ENCODE measurements at regions not wholly inside any gene's neighbourhood (a gene's known extent, or its start where the extent isn't known, plus 50 kb on each side); places are given as distances from the start of the nearest gene placed in this dataset.
"Not testable (repeated sequence)": the region's sequence is repeated elsewhere in the genome, so short reads cannot be mapped to it uniquely, and the experiment has no call there.

- DNase-seq, result no peak
Observed at GRCh38 chr15:26259581-26259980, 396.5 kb upstream of the ATP10A start.

- DNase-seq, result not testable (repeated sequence)
Observed at GRCh38 chr15:26244782-26245181, 381.7 kb upstream of the ATP10A start.

- no peak for DNase-seq
Observed at GRCh38 chr15:26243382-26243781, 380.3 kb upstream of the ATP10A start.

DNA sequence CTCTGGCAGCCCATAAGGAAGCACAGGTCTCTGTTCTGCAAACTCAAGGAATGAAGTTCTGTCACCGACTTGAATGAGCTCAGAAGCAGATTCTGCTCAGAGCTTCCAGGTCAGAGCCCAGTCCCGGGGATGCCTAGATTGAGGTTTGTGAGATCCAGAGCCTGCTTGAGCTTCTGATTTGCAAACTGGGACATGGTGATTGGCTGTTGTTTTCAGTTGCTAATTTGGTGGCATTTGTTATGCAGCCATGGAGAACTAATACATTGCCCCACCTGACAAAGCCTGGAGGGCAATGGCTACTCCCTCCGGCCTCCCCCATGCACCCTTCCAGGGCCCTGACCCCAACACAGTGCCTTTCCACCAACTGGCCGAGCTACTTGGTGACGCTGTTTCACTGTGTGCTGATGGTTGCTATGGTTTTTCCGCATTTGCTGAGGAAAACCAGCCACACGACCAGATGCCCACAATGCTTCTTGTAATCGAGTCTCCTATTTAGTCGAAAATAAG, 379.5 kb upstream of the ATP10A start:
- DNase-seq, result no peak

DNA sequence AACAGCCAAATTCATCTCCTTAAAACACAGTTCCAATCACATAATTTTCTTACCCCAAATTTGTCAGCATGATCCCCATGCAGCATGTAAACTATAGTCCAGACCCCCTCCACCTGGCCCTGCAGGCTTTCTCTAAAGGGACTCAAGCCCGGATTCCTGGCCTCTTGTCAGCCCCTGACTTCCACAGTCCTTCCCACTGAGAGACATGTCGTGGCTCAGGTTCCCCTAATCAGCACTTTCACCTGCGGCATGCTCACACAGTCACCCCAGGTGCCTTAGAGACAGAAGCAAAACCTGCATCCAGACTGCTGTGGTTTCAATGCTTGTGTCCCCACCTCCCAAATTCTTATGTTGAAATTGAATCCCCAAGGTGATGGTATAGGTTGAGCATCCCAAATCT, 372.7 kb upstream of the ATP10A start:
- DNase-seq, result no peak

DNA sequence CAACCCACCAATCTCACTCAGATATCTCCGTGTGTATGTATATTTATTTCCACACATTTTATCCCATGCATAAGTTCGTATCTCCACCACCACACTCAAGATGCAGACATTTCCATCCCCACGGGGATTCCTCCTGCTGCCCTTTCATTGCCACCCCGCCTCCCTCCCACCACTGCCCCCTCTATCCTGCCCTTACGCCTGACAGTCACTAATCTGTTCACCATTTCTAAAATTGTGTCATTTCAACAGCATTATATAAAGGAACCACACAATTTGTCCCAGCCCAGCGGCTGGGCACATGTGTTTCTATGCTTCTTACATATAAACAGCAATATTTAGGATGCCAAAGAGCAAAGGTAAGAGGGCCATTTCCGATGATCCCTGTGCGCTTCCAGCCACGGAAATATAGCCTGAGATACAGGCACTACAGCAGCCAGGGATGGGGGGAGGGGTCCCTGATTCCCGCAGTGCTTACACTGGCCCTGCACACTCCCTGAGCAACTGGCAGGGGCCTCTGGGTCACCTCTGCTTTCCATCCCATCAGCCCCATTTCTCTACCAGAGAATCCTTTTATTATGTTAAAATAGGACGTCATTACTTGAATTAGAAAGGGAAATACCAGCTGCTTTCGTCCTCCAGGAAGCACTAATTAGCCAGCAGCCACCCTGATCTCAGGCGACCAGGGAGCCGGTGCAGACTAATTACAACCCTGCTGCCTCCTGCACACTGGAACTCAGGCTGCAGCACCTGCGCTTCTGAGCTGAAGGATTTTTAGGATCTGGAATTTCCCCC, 372.0 kb upstream of the ATP10A start:
- DNase-seq, result no peak

GRCh38 chr15:26232691-26233090, 369.6 kb upstream of the ATP10A start:
- DNase-seq, result no peak

GRCh38 chr15:26231096-26231495, 368.0 kb upstream of the ATP10A start:
- no peak for DNase-seq

- no peak for DNase-seq
Observed at GRCh38 chr15:26224266-26224665, 361.1 kb upstream of the ATP10A start.

- no peak for DNase-seq
Observed at GRCh38 chr15:26223720-26224119, 360.6 kb upstream of the ATP10A start.

GRCh38 chr15:26222781-26223180, 359.7 kb upstream of the ATP10A start:
- DNase-seq, result no peak

DNA sequence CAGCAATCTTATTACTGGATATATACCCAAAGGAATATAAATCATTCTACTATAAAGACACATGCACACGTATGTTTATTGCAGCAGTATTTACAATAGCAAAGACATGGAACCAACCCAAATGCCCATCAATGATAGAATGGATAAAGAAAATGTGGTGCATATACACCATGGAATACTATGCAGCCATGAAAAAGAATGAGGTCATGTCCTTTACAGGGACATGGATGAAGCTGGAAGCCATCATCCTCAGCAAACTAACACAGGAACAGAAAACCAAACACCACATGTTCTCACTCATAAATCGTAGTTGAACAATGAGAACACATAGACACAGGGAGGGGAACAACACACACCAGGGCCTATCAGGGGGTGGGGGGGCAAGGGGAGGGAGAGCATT, 353.9 kb upstream of the ATP10A start:
- not testable (repeated sequence) for DNase-seq

DNA sequence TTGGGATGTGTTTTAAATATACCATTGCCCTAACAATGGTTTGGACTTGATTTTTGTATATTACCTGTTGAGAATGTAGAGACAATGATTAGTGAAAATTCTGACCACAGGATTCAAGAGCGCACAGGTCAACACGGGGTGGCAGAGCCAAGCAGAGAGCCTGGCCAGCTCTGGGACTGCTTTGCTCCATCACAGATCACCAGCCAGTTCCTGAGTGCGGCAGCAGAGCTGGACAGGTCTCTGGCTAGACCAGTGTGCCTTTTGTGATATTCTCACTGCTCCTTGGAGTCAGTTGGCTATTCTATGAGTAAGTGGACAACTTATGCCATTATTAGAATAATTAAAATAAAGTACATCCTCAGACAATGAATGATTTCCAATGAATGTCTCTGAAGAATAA, 351.2 kb upstream of the ATP10A start:
- DNase-seq, result no peak

GRCh38 chr15:26213427-26213826, 350.3 kb upstream of the ATP10A start:
- DNase-seq, result no peak

- DNase-seq, result no peak
Observed at GRCh38 chr15:26212109-26212508, 349.0 kb upstream of the ATP10A start.

DNA sequence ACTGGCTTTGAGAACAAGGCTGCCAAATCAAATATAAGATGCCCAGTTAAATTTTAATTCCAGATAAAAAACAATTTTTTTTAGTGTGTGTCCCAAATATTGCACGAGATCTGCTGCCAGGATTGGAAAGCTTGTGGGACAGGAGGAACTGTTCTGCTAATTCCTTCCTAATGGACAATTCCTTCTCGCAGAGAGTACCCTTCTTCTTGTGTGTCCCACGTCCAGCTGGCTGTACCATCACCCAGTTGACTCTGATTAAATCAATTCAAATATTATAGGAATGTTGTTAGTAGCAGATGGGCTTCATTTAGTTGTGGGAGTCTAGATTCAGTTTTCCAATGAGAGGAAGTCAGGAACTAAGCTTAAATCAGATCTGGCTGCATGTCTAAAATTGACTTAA, 347.9 kb upstream of the ATP10A start:
- no peak for DNase-seq

GRCh38 chr15:26201177-26201858, 338.2 kb upstream of the ATP10A start:
- no peak for DNase-seq

GRCh38 chr15:26200427-26200826, 337.3 kb upstream of the ATP10A start:
- no peak for DNase-seq

DNA sequence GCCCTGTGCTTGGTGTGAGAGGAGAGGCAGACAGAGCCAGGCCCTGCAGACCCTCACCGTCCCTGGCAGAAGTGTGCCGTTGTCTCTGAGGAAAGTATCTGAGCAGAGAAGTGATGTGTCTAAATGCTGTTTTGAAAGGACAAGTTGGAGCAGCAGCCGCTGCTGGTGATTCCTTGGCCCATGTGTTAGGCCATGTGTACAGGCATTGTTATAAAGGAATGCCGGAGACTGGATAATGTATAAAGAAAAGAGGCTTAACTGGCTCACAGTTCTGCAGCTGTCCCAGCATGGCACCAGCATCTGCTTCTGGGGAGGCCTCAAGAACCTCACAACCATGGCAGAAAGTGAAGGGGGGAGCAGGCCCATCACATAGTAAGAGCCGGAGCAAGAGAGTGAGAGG, 334.6 kb upstream of the ATP10A start:
- DNase-seq, result no peak

DNA sequence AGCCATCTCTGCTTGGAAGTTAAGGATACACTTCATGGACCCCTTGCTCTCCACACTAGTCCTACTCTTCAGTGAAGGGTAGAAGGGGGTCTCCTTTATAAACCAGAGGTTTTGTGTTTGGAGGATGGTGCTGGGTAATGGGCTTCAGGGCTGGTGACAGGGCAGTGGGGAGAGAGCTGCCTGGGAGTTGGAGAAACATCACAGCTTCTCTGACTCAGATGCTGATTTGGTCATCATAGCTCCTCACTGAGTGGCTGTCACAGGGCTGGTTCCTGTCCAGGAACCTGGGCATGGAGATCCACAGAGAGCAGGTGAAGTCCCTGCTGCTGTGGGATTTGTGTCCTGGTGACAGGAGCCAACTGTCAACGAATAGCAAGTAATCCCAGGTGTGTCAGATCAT, 333.9 kb upstream of the ATP10A start:
- DNase-seq, result no peak

- DNase-seq, result no peak
Observed at GRCh38 chr15:26191193-26191592, 328.1 kb upstream of the ATP10A start.

GRCh38 chr15:26186138-26186537, 323.0 kb upstream of the ATP10A start:
- DNase-seq, result not testable (repeated sequence)

DNA sequence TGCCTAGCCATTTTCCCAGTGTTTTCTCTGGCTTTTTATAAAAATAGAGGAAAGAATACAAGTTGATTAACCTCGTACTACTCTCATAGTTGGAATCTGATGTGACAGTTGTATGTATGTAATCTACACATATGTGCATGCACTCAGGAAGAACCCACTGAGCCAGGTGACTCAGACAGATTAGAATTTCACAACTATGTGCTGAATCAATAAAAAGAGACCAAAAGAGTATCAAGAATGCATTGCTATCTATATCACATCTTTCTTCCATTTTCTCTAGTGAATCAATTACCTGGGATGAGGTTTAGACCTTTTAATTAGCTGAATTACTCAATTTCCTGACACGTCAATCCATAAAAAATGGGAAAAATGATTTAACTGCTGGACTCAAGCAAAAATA, 319.3 kb upstream of the ATP10A start:
- no peak for DNase-seq

- DNase-seq, result no peak
Observed at GRCh38 chr15:26179906-26180305, 316.8 kb upstream of the ATP10A start.

Data from activated CD4-positive, alpha-beta T cell treated with anti-CD3 and anti-CD28 coated beads, Interleukin-2, Interleukin-6, amounts not matched to agents 100 ng/mL and 50 ng/mL, durations not matched to agents 16 hours and 8 hours (primary cell).